ENCODE measurements at regions not wholly inside any gene's neighbourhood (a gene's known extent, or its start where the extent isn't known, plus 50 kb on each side); places are given as distances from the start of the nearest gene placed in this dataset.

DNA sequence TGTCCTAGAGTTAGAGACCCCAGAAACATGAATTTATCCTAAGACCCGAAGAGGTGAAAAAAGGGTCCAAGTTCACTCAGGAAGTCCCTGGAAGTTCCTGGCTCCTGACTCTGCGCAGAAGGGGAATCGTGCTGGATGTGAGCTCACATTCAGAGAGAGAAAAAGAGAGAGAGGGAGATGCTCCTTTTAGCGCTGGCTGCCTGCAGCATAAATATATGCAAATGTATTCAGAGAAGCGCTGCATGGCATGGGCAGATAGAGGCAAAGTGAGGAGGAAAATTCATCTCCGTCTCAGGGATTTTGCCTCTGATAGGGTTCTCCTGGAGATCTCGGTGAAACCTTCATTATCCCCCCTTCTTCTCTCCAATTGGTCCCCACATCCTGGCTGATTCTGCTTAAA lies 517.2 kb downstream of the MN1 start:
- no peak for DNase-seq (ENCODE audit: low read depth in 3 of 3)

DNA sequence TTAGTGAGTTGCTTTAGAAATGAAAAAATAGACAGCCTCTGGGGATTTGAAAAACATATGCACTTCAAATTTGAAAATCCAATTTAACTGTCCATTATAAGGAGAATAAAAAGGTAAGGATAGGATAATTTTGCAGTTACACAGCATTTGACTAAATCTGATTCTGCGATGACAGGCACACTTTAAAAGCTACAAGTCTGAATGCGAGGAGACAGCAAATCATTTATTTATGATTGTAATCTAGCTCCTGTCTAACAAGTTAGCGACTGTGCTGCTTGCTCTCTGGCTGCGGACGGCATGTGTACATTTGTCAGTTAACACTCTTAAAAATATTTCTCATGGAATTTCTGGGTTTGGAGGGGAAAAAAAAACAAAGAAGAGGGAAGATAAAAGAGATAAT lies 514.8 kb downstream of the MN1 start:
- DNase-seq (ENCODE audit: low read depth in 3 of 3): no peak

DNA sequence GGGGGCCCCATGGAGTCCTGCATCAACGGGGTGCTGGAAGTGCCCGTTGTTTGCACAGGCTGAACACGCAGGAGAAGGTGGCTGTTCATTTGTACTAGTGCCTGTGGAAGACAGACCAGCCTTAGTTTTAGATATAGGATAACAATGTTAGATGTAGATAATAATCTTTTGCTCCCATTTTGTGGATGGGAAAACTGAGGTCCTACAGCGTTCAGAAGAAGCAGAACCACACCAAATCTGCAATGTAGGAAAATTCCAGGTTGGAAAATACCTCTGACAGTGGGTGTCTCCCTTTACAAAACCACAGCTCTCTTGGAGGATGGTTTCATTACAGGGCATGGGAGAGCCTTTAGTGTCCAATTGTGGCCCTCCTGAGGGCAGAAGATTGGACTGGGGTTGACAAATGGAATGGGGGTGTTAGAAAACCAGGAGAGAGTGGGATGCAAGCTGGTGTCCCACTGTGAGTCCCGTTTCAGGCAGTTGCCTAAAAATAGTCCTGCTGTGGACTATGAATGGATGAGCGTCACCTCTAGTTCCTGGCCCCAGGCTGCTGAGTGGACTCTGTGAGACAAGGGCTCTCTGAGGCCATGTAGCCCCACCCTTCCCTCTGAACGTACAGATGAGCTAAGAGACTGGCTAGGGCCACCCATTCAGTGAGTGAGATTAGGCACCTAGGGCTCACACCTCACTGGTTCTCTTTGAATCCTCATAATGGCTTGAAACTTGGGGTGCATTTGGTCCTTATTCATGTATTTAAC lies 508.8 kb downstream of the MN1 start:
- DNase-seq (ENCODE audit: low read depth in 3 of 3): no peak

DNA sequence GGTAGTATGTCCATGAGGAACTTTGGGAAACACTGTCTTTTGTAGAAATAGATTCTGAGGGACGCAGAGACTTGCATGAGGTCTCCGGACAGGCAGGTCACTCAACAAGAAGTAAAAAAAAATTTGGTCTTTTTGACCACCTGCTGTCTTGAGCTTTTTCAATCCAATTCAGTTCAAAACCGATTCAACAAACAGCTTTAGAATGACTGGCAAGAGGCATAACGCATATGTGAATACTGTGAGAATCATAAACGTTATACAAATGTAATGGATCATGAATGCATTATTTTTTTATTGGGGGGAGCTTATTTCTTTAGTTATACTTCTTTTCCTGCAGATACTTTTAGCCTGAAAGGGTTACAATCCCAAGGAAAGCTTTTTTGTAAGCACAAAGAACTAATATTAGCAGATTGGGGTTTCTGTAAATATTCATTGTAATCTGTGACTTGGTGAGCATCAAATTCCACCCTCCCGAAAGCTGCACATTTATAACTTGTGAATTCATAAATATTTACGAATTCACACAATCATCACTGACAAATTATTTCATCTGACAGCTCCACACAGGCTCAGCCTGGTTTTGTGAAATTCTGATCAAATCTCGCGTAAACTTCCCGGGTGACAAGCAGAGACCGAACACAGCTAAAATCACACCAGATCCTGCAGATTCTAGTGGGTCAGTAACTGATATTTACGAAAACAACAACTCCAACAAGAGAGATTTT lies 507.7 kb downstream of the MN1 start:
- no peak for DNase-seq (ENCODE audit: low read depth in 3 of 3)

DNA sequence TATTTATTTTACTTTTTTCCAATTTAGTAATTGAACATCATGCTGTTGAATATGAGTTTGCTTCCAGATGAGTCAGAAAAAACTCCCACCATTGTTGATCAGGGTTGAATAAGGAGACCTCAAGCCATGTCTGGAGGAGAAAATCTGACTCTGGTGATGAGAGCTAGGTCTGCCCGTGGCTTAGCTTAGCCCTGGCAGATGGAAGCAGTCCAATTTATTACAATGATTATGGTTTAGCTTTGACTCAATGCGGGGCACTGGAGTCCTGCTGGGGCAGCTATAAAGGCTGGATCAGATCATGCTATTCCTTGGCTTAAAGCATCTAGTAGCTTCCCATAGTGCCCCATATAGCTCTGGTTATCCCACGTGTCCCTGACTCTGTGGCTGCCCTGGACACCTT lies 506.5 kb downstream of the MN1 start:
- DNase-seq (ENCODE audit: low read depth in 3 of 3): no peak

DNA sequence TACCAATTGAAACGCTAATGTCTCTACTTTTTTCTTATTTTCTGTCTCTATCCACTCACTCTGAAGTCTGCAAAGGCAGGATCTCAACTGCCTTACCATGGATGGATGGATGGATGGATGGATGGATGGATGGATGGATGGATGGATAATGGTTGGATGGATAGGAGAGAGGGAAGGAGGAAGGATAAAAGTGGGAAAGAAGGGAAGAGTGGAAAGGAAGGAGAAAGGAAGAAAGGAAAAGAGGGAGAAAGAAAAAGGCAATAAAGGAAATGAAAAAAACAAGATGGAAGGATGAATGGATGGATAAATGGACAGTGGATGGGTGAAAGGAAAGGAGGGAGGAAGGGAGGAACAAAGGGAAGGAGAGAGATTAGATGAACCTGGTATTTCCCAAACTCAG lies 506.0 kb downstream of the MN1 start:
- DNase-seq (ENCODE audit: low read depth in 3 of 3): no peak

DNA sequence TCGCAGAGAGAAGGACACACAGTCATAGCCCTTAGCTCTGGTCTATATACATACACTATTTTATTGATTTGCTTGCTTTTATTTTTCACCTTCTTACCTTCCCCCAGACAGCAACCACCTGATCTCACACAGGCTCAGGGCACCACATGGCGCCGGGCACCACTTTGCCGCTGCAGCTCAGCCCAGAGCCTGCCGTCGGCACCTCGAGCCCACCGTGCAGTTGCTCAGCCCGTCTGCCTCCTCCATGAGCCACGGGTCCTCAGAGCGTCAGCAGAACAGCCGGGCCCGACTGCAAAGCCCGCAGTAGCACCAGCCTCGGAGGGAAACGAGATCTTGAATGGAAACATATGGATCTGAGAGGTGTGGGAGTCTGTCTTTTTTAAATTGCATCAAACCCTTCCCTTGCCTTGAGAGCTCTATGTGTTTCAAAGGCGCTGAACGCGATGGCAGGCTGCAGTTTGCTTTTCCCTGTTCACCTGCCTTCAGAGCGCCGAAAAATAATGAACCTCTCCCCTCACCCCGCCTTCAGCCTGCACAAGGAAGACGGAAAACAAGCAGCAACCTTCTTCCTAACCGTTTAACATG lies 505.4 kb downstream of the MN1 start:
- no peak for DNase-seq (ENCODE audit: low read depth in 3 of 3)

DNA sequence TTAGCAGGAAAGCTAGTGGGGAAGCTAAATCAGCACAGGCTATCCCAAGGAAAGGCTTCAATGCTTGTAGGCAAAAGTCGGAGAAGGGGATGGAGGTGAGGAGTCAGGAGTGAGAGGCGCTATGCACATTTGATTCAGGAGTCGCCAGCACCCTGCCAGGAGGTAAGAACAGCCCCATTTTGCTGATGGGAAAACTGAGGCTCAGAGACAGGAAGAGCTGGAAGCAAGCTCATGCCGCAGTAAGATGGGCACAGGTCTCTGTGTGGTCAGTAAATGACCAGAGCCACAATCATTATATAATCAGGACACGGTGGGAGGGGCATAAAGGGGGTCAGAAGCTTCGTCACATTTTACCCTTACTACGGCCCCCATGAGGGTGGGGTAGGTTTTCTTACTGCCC lies 504.4 kb downstream of the MN1 start:
- no peak for DNase-seq (ENCODE audit: low read depth in 3 of 3)

DNA sequence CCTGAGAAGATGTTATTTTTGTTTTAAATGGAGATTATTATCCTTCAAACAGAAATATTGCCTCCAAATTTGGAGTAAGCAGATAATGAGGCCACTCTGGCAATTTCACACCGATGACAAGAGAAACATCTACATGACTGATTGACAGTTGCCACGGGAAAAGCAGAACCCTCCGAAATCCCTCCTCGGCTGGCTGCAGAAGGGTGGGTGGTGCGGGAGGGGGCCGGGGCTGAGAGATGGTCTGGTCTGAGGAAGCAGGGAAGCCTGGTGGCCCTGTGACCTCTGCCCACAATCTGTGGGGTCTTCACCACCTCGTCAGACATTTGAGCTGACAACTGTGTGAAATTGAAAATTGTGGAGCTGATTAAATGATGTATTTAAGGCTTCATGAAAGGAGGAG lies 503.2 kb downstream of the MN1 start:
- no peak for DNase-seq (ENCODE audit: low read depth in 3 of 3)

DNA sequence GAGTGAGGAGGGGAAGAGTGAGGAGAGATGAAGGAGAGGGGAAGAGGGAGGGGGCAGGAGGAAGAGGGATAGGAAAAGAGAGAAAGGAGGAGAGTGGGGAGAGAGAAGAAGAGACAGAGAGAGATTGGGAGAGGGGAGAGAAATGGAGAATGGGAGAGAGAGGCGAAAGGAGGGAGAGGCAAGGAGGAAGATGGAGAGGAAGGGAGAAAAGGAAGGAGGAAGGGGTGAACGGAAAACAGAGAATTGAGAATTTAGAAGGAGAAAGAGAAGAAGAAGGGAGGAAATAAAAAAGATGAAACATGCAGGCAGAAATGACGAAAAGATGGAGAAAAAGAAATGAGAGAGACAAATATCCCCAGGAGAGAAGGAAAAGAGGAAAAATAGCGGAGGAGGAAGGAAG lies 502.8 kb downstream of the MN1 start:
- DNase-seq (ENCODE audit: low read depth in 3 of 3): no peak

DNA sequence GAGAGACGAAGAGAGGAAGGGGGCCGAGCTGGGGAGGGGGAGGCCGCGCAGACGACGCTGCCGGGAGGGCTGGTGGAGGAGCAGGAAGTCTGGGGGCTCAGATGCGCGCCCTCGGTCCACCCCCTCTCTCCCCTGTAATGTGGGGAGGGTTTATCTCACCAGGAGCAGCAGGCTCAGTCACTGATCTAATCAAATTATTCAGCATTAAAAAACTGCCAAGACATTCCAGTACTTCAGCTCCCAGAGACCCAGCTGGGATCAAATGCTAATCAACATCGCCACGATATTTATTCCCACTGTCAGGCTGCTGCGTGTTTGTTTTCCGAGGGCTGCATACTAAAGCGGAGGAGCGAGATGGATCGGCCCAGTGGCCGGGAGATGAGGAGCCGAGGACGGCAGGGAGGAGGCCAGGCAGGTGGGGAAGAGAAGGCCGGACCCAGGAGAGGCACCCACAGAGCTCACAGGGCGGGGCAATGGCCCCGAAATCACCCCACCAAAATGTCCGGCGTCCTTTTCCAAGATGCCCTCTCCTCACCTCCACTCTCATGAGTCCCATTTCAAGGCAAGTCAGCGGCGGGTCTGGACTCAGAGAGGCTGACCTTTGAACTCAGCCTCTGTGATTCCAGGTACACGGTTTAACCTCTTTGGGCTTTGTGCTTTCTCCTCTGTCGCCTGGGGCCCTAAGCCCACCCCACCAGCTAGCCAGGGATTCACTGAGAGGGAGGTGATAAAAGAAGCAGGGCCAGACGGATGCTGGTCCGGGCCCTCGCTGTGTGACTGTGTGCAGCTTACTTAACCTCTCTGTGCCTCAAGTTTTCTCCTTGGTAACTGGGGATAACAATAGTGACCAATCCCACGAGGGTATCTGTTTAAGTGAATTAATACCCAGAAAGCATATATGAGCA lies 502.1 kb downstream of the MN1 start:
- DNase-seq (ENCODE audit: low read depth in 3 of 3): no peak

DNA sequence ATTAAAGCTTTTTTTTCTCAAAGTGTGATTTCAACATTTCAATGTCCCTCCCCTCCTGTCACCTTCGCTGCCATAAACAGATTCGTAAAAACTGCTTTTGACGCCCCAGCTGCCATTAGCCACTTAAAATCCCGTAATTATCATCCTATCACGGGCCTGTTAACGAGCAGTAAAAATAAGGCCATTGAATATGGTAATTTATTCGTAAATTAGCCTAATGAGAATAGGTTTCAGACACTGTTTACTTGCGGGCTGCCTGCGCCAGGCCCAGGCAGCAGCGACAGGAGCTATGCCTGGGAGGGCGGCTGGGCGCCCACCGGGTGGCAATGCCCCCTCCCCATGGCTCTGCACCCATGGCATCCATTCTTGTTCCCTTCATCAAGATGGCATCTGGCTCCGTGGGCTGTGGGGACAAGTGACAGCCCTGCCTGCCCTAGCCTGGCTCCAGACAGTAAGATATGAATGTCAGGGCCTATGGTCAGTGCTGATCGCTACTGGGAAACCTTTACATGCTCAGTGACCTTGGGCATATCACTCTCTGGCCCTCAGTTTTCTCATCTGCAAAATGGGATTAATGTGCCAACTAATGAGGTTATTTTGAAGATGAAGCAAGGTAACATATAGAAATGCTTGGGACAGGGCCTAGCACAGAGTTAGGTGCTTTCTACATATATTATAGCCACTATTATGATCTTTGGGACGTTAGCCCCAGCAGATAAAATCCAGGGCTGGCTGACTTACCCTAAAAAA lies 500.8 kb downstream of the MN1 start:
- DNase-seq (ENCODE audit: low read depth in 3 of 3): no peak

DNA sequence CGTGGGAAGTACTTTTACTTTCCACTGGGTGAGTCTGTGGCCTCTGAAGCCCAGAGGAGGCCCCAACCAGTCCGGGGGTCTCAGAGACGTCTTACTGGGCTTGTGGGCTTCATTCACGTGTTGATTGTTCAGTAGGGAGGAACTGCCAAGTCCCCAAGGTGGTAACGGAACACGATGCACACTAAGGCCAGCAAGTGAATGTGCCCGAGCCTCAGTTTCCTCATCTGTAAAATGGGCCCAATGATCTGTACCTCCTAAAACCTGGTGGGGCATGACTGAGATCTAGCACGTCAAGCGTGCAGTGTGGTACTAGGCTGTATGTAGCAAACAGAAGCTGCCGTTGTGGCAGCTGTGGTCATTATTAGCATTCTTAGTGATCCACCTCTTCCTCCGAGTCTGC lies 499.1 kb downstream of the MN1 start:
- no peak for DNase-seq (ENCODE audit: low read depth in 3 of 3)

DNA sequence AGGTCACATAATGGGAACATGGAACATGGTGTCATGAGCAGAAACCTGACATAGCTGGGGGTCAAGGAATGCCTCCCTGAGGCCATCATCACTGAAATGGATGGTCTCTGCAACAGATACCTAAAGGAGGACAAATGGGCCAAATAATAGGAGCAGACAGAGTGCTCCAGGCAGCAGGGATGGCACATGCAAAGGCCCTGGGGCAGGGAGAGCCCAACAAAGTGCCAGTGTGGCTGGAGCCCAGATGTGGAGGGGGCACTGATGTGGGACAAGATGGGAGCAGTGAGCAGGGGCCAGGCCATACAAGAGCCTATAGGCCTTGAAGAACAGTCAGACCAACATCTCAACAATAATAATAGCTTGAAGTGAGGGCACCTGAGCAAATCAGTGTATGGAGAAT lies 497.8 kb downstream of the MN1 start:
- DNase-seq (ENCODE audit: low read depth in 3 of 3): no peak

DNA sequence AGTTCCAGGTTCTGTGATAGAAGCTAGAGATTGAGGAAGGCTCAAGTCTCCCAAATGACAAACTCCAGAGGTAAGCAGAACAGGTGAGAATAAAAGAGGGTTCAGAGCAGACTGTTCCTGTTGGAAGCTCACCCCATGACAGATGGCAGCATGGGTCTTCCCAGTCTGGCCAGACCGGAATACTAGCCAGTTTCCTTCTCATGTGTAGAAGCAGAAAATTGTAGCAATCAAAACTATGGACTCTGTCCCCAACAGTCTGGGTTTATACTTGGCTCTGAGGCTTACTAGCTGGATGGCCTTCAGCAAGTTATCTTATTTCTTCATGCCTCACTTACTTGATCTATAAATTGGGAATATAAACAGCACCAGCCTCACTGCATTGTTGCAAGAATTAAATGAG lies 494.8 kb downstream of the MN1 start:
- no peak for DNase-seq (ENCODE audit: low read depth in 3 of 3)

DNA sequence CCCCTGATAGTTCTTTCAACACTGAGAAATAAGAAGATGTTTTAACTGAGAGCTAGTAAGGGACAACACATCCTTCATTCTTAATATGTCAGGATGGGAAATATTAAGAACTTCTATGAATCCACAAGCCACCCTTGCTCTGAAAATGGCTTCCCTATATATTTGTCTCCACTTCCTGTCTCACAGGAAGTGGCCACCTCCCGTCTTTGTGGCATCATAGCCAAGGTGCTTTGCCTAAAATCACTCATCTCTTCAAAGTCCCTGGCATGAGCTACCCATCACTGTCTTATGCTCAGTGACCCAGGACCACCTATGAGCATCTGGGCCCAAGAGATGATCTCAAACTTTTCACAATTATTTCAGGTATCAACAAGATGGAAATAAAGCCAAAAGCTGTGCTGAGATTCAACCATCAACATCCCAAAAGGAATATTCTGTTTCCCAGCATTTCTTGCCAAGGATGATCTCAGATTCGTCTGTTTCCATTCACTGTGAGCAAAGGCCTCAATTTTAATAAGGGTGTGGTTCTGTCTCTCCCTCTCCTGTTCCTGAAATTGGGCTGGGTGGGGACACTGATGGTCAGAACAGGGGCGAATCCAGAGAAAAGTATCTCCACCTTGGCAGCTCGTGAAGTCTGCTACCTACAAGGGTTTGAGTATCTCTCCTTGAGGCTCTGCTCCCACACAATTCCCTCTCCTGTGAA lies 493.9 kb downstream of the MN1 start:
- DNase-seq (ENCODE audit: low read depth in 3 of 3): no peak

DNA sequence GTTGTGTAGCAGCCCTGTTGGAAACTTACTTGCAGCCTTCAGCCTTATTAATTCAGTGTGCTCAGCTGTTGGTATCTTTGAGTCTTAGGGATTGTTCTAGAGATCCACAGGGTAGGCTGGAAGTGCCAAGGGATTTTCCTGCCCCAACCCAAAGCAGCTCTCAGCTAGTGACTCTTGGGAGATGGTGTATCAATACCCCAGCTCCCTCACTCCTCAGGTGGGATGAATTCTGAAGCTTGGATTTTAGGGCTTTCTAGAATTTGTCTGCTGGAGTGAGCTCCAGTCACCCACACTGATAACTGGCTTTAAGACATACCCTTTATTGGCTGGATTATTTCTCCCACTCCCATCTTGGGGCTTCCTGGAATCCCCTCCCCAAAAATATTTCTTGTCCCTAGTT lies 493.0 kb downstream of the MN1 start:
- DNase-seq (ENCODE audit: low read depth in 3 of 3): no peak

DNA sequence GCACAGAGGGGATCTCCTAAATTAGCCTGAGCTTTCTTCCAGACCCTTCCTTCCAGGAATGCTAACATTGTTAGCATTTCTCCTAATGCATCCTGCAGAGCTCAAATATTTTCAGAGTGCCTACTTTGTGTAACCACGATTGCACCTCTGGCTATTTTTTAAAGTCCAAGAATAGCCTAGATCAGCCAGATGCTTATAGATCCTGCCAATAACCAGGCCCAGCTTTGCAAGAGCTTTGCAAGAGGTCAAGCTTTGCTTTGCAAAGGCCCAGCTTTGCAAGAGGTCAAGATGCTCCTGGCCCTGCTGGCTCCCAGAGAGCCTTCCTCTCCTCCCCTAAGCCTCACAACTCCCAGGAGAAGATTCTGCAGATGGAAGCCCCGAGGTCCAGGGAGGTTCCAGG lies 491.9 kb downstream of the MN1 start:
- DNase-seq (ENCODE audit: low read depth in 3 of 3): no peak

DNA sequence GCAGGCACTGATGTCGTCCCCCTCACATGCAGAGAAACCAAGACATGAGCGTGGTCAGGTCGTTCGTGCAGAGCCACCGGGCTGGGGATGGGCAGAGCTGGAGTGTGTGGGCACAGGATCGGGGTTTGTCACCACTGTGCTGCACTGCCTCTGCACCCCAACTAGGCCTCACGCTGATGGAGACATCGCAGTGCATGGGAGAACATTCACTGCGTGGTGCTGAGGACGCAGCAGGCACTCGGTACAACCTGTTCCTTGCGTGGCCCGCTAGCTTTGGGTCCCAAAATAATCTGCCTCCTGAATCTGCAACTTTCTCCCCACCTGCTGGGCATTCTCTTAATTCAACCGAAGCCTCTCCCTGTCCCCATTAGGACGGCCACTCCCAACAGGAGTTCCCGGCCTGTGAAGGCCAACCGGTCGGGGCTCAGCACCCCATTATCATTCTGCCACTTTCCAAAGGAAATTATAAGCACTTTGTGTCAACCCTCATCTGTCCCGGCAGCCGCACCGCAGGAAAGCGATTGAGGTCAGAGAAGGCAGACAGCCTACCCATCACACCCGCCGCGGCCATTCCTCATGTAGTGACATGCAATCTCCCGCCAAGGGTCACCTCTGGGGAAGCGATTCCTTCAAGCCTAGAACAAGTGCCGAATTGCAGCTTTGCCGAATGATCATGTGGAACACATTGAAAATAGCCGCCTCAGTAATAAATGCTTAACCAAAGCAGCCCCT lies 490.4 kb downstream of the MN1 start:
- DNase-seq (ENCODE audit: low read depth in 3 of 3): no peak

All from stimulated activated CD4-positive, alpha-beta T cell treated with anti-CD3 and anti-CD28 coated beads, TNF-alpha, amount 100 ng/mL, for 4 hours (primary cell).